ENCODE measurements at regions not wholly inside any gene's neighbourhood (a gene's known extent, or its start where the extent isn't known, plus 50 kb on each side); places are given as distances from the start of the nearest gene placed in this dataset.

- TF ChIP-seq POLR2AphosphoS5 (IDR thresholded peaks at IDR 0.05; ENCODE audit: low read depth, low read length) (no peak), SIN3A (IDR thresholded peaks at IDR 0.05; ENCODE audit: borderline replicate concordance, insufficient read depth, low read length) (no peak), TAF1 (IDR thresholded peaks at IDR 0.05; ENCODE audit: borderline replicate concordance, insufficient read depth, low read length) (no peak), REST (IDR thresholded peaks at IDR 0.05; ENCODE audit: insufficient read depth in 1 of 2, low read depth in 2 of 2, low read length in 2 of 2) (no peak), FOXP2 (optimal IDR thresholded peaks at IDR 0.05; ENCODE audit: borderline replicate concordance, extremely low read depth, extremely low read length, insufficient read depth) (no peak)
These were observed 95.8 kb upstream of the TBCA start for GRCh38 chr5:77871946-77872345.
